K562 (cell line): ENCODE measurements at regions not wholly inside any gene's neighbourhood (a gene's known extent, or its start where the extent isn't known, plus 50 kb on each side); places are given as distances from the start of the nearest gene placed in this dataset.

Experiments
- ARID4B ChIP-seq: sonication (generic); formaldehyde crosslinking; IDR thresholded peaks from 2 replicates; pipeline ENCODE4 v1.8.0; 2022; ENCODE audit warnings: mild to moderate bottlenecking, missing genetic modification reagents
- BDP1 ChIP-seq: IDR thresholded peaks from 3 replicates; pipeline ENCODE4 v1.6.1; 2011; ENCODE audit not compliant: insufficient read length, insufficient read depth
- CREM ChIP-seq: IDR thresholded peaks from 2 replicates; pipeline ENCODE4 v1.6.1; 2014; ENCODE audit warnings: antibody characterized with exemption, low read depth
- CTCF ChIP-seq, 3 experiments: IDR thresholded peaks in 2 of 3; conservative IDR thresholded peaks in 1 of 3; 2 replicates each; pipeline ENCODE4 v1.5.1; 2011 to 2012; ENCODE audit warnings: low read length in 3 of 3, mild to moderate bottlenecking in 3 of 3, control low read depth in 2 of 3, improper control_type of control experiment in 1 of 3, inconsistent platforms in 1 of 3, low read depth in 1 of 3, mixed read lengths in 1 of 3, moderate library complexity in 1 of 3; ENCODE audit not compliant: insufficient read depth in 2 of 3
- KDM1A ChIP-seq, 2 experiments: fragments of 450-650 bp; IDR thresholded peaks; 2 replicates each; pipeline ENCODE4 v1.6.1; 2016; ENCODE audit warnings: mild to moderate bottlenecking in 2 of 2
- L3MBTL2 ChIP-seq: fragments of 450-650 bp; IDR thresholded peaks from 2 replicates; pipeline ENCODE4 v1.6.1; 2016; ENCODE audit warnings: mild to moderate bottlenecking, moderate library complexity
- RBM14 ChIP-seq: fragments of 200-400 bp; formaldehyde crosslinking; IDR thresholded peaks from 2 replicates; pipeline ENCODE4 v1.6.1; 2018; ENCODE audit warnings: low read depth, mild to moderate bottlenecking, low read length, moderate library complexity, borderline replicate concordance; ENCODE audit not compliant: insufficient read depth
- SRF ChIP-seq, 2 experiments: fragments of 250-450, 450-650 bp in 1 of 2; sonication (Bioruptor Pico) in 1 of 2; sonication (generic) in 1 of 2; formaldehyde crosslinking; IDR thresholded peaks; 2 replicates each; pipeline versions ENCODE4 v1.5.0 to v1.5.1; 2020 to 2022; ENCODE audit warnings: mild to moderate bottlenecking in 1 of 2, missing genetic modification reagents in 1 of 2
- TGIF2 ChIP-seq: sonication (generic); formaldehyde crosslinking; IDR thresholded peaks from 2 replicates; pipeline ENCODE4 v1.8.1; 2022; ENCODE audit warnings: mild to moderate bottlenecking, missing genetic modification reagents, moderate library complexity
- TRIM28 ChIP-seq: fragments of 450-650 bp; IDR thresholded peaks from 2 replicates; pipeline ENCODE4 v1.6.1; 2017
- XRCC3 ChIP-seq: fragments of 450-650 bp; IDR thresholded peaks from 2 replicates; pipeline ENCODE4 v1.6.1; 2017; ENCODE audit warnings: mild to moderate bottlenecking, moderate library complexity
- ZBTB49 ChIP-seq: sonication (generic); formaldehyde crosslinking; IDR thresholded peaks from 2 replicates; pipeline ENCODE4 v1.8.0; 2022; ENCODE audit warnings: missing genetic modification reagents, mild to moderate bottlenecking, borderline replicate concordance
- ZFX ChIP-seq: sonication (generic); formaldehyde crosslinking; IDR thresholded peaks from 2 replicates; pipeline ENCODE4 v1.8.0; 2022; ENCODE audit warnings: mild to moderate bottlenecking, missing genetic modification reagents, moderate library complexity

GRCh38 chr6:26156850-26157250, 69.6 kb downstream of the HFE start (continued):
- peak in 1 of 3 experiments; percentile 1; a peak in 1 of 6 replicates for TF ChIP-seq CTCF (IDR thresholded peaks at IDR 0.05 in 2 of 3, conservative IDR thresholded peaks at IDR 0.05 in 1 of 3; ENCODE audit: insufficient read depth in 2 of 3, low read depth in 1 of 3, low read length in 3 of 3)
- 0 out of 4 replicates have a peak, but pooled peaks of 1 of the 2 experiments have one; percentile 23 for TF ChIP-seq SRF (CRISPR knock-in tag; IDR thresholded peaks at IDR 0.05)
- 0 out of 2 replicates have a peak, but pooled peaks have one; percentile 9 for TF ChIP-seq TGIF2 (CRISPR knock-in tag)
- peak; percentile 50; the same call in 1 of the 2 replicates for TF ChIP-seq XRCC3
- no peak for TF ChIP-seq BDP1
- peak; percentile 6; the same call in 1 of the 2 replicates for TF ChIP-seq RBM14
- TF ChIP-seq ARID4B = 0 out of 2 replicates have a peak, but pooled peaks have one; percentile 9
- no peak for TF ChIP-seq TRIM28
- peak; percentile 65; the same call in 1 of the 2 replicates for TF ChIP-seq ZFX
- TF ChIP-seq CREM = peak; percentile 7; the same call in 1 of the 2 replicates
- TF ChIP-seq L3MBTL2 = no peak
- TF ChIP-seq ZBTB49 (CRISPR knock-in tag) = peak; percentile 6; the same call in 1 of the 2 replicates
- no peak for TF ChIP-seq KDM1A (IDR thresholded peaks at IDR 0.05)
